Stromal cell of bone marrow (primary cell): ENCODE measurements at regions not wholly inside any gene's neighbourhood (a gene's known extent, or its start where the extent isn't known, plus 50 kb on each side); places are given as distances from the start of the nearest gene placed in this dataset.
"Not testable (repeated sequence)": the region's sequence is repeated elsewhere in the genome, so short reads cannot be mapped to it uniquely, and the experiment has no call there.

ENCODE experiments used
- DNase-seq: peaks from one replicate; pipeline ENCODE4 v3.0.0-alpha.2; 2012; ENCODE audit warnings: low read depth

- no peak for DNase-seq
These were observed 327.0 kb upstream of the PCDH9 start for GRCh38 chr13:67557118-67557517.

GRCh38 chr13:67554746-67555452 is 324.8 kb upstream of the PCDH9 start:
- no peak for DNase-seq

- DNase-seq = no peak
These were observed 324.1 kb upstream of the PCDH9 start for GRCh38 chr13:67554286-67554685.

GRCh38 chr13:67549331-67549730 is 319.2 kb upstream of the PCDH9 start:
- DNase-seq = peak; percentile 4

GRCh38 chr13:67538906-67539305 is 308.8 kb upstream of the PCDH9 start:
- no peak for DNase-seq

DNA sequence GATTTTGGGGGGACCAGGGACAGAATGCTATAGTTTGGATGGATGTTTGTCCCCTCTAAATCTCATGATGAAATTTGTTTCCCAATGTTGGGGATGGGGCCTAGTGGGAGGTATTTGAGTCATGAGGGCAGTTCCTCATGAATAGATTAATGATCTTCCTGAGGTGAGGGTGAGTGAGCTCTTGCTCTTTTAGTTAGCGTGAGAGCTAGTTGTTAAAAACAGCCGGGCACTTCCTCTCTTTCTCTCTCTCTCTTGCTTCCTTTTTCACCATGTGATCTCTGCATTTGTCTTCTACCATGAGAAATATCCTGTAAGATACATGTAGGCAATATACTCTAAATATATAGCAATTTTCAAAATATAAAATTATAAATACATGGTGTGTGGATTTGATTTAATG is 290.8 kb upstream of the PCDH9 start:
- DNase-seq = no peak

- no peak for DNase-seq
These were observed 289.2 kb upstream of the PCDH9 start for GRCh38 chr13:67519356-67519755.

GRCh38 chr13:67518785-67519184 is 288.6 kb upstream of the PCDH9 start:
- no peak for DNase-seq

- DNase-seq = peak; percentile 3
These were observed 285.8 kb upstream of the PCDH9 start for GRCh38 chr13:67515895-67516294.

- DNase-seq = no peak
These were observed 278.9 kb upstream of the PCDH9 start for GRCh38 chr13:67509018-67509417.

DNA sequence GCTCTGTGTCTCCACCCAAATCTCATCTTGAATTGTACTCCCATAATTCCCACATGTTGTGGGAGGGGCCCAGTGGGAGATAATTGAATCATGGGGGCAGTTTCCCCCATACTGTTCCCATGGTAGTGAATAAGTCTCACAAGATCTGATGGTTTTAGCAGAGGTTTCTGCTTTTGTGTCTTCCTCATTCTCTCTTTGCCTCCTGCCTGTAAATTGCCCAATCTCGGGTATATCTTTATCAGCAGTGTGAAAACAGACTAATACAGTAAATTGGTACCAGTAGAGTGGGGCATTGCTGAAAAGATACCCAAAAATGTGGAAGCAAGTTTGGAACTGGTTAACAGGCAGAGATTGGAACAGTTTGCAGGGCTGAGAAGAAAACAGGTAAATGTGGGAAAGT is 278.1 kb upstream of the PCDH9 start:
- not testable (repeated sequence) for DNase-seq

GRCh38 chr13:67506407-67506806 is 276.3 kb upstream of the PCDH9 start:
- DNase-seq = no peak

- DNase-seq = no peak
These were observed 275.2 kb upstream of the PCDH9 start for GRCh38 chr13:67505376-67505775.

DNA sequence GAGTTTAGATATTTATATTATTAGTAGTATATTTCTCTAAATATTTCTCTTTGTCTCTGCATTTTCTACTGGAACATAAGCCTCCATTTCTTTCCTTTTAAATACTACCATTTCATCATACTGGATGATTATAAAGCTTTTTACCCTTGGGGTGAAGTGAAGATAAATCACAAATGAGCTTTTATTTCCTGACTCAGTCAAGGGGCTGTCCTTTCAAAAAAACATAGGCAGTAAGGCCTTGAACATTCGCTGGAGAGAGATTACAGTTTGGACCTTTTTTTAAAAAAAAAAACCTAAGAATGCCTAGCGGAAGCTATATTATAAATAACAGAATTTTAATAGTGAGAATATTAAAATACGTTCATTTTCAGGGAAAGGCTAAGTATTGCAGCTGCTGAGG is 268.8 kb upstream of the PCDH9 start:
- no peak for DNase-seq

DNA sequence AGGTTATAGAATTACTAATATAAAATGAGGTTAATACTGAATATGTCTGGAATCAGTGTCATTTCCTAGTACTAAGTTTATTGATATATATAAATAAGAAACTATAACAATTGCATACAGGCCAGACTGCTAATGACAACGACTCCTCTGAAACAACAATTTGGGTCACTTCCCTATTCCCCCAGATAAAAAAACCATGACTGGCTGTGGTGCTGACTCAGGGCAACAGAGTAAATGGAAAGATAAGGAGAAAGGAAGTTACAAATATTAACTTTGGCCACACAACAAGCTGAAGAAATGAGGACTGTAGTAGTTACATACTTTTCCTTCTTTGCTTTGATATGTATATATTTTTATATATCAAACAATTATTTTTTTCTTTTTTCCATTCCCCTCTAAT is 263.7 kb upstream of the PCDH9 start:
- DNase-seq = no peak

DNA sequence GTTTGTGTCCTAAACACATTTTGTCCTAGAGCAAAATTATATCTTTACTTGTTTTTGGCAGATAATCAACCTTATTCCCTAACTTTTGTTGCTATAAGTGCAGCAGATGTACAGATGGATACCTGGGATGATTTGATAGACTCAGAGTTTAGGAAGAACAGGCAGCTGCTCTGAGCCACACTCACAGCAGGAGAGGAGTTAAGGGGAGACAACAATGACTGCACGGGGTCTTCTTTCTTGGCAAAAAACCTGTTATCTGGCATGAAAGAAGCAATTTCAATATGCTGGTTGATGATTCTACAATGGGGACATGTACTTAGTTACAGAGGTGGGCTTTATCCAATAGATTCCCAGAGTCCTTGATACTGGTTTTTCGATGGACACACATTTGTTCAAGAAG is 258.9 kb upstream of the PCDH9 start:
- no peak for DNase-seq

- DNase-seq = no peak
These were observed 251.3 kb upstream of the PCDH9 start for GRCh38 chr13:67481445-67481844.

DNA sequence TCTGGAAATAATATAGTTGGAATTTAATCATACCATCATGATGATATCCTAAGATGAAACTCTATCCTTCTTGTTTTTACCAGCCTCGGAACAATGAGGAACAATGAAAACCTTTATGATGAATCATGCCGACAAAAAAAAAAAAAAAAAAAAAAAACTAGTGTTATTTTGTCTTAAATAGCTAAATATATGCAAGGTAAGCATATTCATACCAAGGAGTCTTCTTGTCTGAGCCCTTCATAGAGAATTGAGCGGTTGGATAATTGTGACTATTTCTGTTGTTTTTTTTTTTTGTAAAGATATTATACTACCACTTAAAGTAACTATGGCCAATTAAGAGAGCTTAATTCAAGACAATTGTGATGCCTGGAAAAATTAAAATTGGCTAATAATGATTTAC is 244.0 kb upstream of the PCDH9 start:
- no peak for DNase-seq

DNA sequence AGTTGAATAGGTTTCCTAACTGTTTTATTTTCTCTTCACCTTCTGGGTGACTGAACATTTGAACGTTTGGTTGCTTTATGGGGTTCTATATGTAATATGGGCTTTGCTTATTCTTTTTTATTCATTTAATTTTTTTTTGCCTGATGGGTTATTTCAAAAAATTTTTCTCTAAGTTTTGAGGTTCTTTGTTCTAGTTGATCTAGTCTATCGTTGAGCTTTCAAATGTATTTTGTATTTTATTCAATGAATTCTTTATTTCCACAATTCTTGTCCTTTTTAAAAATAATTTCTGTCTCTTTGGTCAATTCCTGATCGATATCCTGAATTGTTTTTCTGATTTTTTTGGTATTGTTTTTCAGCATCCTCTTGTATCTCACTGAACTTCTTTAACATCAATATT is 239.5 kb upstream of the PCDH9 start:
- no peak for DNase-seq

GRCh38 chr13:67466569-67466968 is 236.4 kb upstream of the PCDH9 start:
- DNase-seq = no peak

DNA sequence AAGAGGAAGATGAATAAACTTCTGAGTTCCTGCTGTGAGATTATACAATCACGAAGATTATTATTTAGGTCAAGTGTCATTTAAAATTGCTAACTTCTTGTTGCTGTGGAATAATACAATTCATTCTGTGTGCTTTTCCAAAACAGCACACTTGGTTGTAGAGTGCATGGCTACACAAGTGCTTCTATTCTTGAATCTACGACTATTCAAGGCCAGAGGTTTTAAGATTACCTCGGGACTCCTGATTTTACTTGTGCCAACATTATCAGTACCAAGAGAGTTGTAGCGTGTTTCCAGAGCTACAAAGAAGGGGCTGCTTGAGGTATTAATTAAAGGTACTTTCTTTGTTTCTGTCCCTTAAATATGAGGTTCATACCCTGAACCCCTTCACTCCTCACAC is 234.0 kb upstream of the PCDH9 start:
- DNase-seq = no peak

DNA sequence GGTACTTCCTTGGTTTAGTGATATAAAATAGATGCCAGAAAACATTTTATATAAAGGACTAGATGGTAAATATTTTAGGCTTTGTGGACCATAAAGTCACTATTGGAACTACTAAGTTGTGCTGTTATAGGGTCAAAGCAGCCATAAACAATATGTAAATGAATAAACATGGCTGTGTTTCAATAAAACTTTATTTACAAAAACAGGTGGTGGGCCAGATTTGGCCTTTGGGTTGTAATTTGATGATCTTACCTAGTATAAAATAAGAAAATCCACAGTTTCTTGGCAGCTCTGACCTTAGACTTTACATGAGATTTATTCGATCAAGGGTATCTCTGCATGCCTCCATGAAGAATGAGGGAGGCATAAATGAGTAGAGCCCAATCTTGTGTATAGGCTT is 232.0 kb upstream of the PCDH9 start:
- DNase-seq = no peak

DNA sequence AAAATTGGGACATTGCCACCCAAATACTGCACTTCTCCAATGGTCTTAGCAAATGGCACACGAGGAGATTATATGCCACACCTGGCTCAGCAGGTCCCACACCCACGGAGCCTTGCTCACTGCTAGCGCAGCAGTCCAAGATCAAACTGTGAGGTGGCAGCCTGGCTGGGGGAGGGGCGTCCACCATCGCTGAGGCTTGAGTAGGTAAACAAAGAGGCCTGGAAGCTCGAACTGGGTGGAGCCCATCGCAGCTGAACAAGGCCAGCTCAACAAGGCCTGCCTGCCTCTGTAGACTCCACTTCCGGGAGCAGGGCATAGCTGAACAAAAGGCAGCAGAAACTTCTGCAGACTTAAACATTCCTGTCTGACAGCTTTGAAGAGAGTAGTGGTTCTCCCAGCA is 222.4 kb upstream of the PCDH9 start:
- DNase-seq = not testable (repeated sequence)

GRCh38 chr13:67445436-67445835 is 215.3 kb upstream of the PCDH9 start:
- no peak for DNase-seq

- no peak for DNase-seq
These were observed 213.8 kb upstream of the PCDH9 start for GRCh38 chr13:67443923-67444322.
